ENCODE measurements at regions not wholly inside any gene's neighbourhood (a gene's known extent, or its start where the extent isn't known, plus 50 kb on each side); places are given as distances from the start of the nearest gene placed in this dataset.

DNA sequence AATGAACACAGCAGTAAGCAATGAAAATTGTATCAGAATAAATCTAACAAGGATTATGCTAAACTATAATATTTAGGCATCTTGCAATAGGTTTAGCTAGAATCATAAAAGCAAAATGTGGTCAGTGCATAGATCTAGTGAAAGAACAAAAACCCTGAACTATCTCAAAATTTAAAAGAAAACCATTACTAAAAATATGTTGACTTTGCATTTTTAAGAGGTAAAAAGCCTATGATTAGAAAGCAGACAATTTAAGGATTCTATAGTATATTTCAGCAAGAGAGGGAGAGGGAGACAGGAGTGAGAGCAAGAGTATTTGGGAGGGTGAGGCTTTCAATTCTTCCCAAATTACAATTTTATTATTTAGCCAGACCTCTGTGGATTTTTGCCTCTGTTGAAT, 219.4 kb downstream of the TTLL7 start:
- TF ChIP-seq, protein P1, sequence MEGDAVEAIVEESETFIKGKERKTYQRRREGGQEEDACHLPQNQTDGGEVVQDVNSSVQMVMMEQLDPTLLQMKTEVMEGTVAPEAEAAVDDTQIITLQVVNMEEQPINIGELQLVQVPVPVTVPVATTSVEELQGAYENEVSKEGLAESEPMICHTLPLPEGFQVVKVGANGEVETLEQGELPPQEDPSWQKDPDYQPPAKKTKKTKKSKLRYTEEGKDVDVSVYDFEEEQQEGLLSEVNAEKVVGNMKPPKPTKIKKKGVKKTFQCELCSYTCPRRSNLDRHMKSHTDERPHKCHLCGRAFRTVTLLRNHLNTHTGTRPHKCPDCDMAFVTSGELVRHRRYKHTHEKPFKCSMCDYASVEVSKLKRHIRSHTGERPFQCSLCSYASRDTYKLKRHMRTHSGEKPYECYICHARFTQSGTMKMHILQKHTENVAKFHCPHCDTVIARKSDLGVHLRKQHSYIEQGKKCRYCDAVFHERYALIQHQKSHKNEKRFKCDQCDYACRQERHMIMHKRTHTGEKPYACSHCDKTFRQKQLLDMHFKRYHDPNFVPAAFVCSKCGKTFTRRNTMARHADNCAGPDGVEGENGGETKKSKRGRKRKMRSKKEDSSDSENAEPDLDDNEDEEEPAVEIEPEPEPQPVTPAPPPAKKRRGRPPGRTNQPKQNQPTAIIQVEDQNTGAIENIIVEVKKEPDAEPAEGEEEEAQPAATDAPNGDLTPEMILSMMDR (conservative IDR thresholded peaks at IDR 0.05; ENCODE audit: low read depth, low read length), result no peak
- no peak for TF ChIP-seq EZH2 (IDR thresholded peaks at IDR 0.05; ENCODE audit: borderline replicate concordance, low read depth, low read length, poor library complexity, severe bottlenecking)

Measured in A673 (cell line).